Choroid plexus epithelial cell (primary cell): ENCODE measurements at regions not wholly inside any gene's neighbourhood (a gene's known extent, or its start where the extent isn't known, plus 50 kb on each side); places are given as distances from the start of the nearest gene placed in this dataset.

Experiments
- DNase-seq: peaks from one replicate; pipeline ENCODE4 v3.0.0-alpha.2; 2010; ENCODE audit warnings: low read depth
- H3K4me3 ChIP-seq: 2 replicates; pipeline ENCODE4 v1.5.1; 2011; ENCODE audit warnings: low read depth, mild to moderate bottlenecking, control low read depth, low read length, moderate library complexity
- TF ChIP-seq, protein P1 (sequence below): conservative IDR thresholded peaks from 2 replicates; pipeline ENCODE4 v1.5.1; 2011; ENCODE audit warnings: low read depth, mild to moderate bottlenecking, control low read depth, inconsistent platforms, low read length, moderate library complexity

DNA sequence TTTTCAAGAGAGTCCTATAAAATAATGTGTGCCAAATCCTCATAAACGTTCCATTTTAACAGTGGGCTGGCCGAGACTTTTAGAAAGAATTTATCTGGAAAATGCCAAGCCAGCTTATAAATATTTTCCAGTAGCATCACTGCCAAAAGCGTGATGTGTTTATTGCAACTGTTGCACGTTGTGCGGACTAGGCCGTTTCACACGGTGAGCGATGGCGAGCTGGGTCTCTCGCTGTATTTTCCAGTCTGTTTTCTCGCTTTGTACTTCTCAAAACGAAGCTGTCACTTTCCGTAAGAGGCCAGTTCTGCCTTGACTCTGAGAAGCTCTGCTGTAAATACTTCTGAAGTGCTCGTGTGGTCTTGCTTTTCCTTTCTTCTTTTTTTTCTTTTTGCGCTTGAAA, 65.0 kb upstream of the ZNF236 start:
- no peak overlapping the region for H3K4me3 ChIP-seq
- TF ChIP-seq, protein P1, sequence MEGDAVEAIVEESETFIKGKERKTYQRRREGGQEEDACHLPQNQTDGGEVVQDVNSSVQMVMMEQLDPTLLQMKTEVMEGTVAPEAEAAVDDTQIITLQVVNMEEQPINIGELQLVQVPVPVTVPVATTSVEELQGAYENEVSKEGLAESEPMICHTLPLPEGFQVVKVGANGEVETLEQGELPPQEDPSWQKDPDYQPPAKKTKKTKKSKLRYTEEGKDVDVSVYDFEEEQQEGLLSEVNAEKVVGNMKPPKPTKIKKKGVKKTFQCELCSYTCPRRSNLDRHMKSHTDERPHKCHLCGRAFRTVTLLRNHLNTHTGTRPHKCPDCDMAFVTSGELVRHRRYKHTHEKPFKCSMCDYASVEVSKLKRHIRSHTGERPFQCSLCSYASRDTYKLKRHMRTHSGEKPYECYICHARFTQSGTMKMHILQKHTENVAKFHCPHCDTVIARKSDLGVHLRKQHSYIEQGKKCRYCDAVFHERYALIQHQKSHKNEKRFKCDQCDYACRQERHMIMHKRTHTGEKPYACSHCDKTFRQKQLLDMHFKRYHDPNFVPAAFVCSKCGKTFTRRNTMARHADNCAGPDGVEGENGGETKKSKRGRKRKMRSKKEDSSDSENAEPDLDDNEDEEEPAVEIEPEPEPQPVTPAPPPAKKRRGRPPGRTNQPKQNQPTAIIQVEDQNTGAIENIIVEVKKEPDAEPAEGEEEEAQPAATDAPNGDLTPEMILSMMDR: no peak
- DNase-seq: no peak

DNA sequence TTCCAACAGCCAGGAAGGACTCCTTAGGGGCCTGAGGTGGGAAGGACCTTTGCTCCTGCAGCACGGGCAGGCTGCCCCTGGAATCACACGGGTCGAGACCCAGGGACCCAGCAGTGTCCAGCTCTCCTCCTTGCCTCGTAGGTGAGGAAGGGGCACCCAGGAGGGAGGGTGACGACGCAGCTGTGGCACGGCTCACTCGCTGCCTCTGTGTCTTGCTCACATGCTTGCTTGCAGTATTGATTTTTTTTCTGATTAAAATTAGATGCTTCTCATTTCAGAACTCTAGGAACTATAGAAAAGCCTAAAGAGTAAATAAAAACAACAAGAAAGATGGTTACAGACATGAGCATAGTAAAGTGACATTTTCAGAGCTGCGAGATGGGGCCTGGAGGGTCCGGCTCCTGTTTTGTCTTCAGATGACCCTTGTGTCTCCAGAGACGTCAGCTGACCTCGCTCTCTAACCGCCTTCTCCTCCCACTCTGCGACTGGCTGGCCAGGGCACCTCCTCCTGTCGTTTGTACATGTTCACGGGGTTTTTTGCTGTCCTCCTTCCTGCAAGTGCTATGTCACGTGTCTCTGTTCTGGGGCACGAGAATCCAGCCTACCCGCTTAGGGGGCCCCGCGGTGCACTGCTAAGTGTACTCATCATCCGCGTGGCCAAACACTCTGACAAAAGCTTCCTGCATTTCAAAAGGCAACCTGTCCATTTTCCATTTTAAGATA, 65.7 kb upstream of the ZNF236 start:
- TF ChIP-seq, protein P1: no peak
- no peak overlapping the region for H3K4me3 ChIP-seq
- no peak for DNase-seq

DNA sequence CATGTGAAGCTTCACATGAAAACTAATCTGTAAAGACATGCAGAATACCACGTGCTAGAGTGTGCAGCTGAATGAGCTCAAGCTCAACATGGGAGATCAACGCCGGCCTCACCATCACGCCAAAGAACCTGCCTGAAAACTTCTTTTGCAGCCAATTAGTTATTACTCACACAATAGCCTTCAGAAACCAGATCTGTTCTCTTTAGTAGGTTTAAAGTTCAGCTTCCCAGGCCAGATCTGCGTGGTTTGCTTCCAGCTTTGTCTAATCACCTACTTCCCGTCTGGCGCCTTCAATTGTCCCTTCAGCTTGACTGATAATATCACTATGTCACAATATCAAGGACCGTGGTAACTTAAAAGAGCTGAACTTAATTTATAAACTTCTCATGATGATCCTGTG, 68.0 kb upstream of the ZNF236 start:
- TF ChIP-seq, protein P1: no peak
- H3K4me3 ChIP-seq: no peak overlapping the region
- no peak for DNase-seq

DNA sequence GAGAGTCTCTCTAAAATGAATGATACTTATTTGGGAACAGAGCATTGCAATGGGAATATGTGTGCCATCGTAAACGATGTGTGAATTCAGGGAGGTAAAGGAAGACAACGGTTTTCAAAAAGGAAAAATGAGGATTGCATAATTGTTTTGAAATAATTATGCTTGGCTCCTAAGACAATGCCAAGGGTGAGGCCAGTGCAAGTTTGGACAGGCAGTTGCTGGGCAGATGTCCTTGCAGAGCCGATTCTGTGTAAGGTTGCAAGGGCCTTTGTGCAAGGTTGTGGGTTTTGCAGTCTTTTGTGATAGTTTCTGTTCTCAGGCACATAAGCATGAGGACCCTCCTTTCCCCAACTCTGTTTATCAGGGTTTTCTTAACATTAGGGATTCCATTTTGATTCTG, 70.0 kb upstream of the ZNF236 start:
- TF ChIP-seq, protein P1: no peak
- no peak overlapping the region for H3K4me3 ChIP-seq
- DNase-seq: no peak

DNA sequence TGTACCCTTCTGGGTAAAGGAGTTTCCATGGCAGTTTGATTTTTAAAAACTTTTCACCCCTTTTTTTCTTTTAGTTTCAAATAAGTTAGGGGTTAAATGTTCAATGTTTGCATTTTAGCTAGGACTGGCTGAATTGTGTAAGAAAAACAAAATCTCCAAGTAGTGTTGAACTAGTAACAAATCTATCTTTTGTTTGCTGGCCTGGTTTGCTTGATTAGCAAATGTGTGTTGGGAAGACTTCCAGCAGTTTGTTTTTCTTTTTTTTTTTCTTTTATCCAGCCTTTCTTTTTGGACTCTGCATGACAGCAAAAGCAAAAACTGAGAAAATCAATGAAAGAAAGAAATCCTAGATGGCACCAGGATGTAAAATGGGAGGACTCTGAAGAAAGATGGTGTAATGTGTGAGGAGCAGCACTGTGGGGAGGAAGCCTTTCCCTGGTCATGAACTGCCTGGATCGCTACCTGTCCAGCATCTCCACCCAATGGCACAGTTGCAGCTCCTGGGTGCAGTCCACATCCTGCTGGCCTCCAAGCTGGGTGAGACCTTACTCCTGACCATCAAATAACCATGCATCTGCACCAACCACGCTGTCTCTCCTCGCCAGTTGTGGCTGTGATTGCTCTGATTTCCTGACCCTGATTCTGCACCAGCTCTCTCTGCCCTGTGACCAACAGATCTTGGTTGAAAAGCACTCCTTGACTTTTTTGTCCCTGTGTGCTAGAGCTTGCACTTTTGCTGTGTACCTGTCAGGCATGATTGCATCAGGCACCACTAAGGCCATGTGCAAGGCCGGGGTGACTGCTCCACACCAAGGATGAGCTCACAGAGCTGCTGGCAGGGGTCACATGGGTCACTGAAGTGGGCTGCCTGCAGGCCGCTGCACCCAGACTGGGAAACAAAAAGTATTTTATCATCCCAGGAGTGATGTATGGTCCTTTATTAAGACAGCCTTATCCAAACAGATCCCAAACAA, 71.2 kb upstream of the ZNF236 start:
- TF ChIP-seq, protein P1: no peak

DNA sequence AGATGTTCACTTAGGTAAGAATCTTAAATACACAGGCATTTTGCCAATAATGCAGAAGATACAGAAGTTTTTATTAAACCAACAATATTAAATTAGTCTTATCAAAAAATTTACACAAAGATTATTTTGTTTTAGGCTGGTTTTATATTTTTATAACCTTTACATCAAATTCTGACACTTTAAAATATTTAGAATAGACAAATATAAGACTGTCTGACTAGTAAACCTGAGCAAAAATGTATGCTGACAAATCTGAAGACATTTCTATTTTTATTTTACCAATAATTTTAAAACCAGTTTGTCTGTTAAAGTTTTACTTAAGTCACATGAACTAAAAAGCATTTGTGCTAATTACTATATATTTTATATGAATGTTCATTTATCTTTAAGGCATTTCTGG, 72.1 kb upstream of the ZNF236 start:
- H3K4me3 ChIP-seq: no peak overlapping the region
- TF ChIP-seq, protein P1: no peak
- no peak for DNase-seq

More for the DNA sequence above, 71.2 kb upstream of the ZNF236 start:
- DNase-seq: no peak
- H3K4me3 ChIP-seq: no peak overlapping the region

DNA sequence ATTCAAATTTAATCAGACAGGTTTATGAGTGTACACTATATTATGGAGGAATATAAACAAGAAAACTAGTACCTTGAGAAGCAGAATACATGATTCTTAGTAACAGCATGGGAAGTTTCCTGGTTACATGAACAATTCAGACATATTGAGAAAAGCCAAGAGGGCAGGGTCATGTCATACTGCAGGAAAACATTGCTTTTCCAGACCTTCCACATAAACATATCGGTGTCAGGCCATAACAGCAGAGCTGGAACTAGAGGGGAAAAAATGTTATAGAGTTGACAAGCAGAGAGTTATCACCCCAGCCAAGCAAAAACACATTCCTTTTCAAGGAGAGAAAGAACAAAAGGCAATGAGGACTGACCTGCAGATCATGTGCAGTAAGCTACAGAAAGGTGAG, 74.7 kb upstream of the ZNF236 start:
- no peak overlapping the region for H3K4me3 ChIP-seq
- DNase-seq: no peak
- TF ChIP-seq, protein P1: no peak
